ENCODE measurements at regions not wholly inside any gene's neighbourhood (a gene's known extent, or its start where the extent isn't known, plus 50 kb on each side); places are given as distances from the start of the nearest gene placed in this dataset.

DNA sequence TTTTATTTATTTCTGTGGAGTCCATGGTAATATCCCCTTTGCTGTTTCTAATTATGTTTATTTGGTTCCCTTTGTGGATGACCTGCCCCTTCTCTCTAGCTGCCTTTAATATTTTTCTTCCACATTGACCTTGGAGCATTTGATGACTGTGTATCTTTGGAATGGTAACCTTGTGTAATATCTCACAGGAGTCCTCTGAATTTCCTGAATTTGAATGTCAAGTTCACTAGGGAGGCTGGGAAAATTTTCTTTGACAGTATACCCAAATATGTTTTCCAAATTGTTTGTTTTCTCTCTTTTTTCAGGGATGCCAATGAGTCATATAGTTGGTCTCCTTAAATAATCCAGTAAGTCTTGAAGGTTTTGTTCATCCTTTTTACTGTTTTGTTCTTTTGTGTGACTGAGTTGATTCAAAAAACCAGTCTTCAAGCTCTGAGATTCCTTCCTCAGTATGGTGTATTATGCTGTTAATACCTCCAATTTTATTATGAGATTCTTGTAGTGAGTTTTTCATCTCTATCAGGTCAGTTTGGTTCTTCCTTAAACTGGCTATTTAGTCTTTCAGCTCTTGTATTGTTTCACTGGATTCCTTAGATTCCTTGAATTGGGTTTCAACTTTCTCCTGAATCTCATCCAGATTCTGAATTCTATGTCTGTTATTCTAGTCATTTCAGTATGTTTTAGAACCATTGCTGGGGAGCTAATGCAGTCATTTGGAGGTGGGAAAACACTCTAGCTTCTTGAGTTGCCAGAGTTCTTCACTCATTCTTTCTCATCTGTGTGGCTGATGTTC lies 349.0 kb upstream of the TARS1 start:
- Histone ChIP-seq H3K27me3 (ENCODE audit: control insufficient read depth in 4 of 4, insufficient read depth in 4 of 4, low read length in 3 of 4) (no peaks in the 10 kb centered on the region), H3K9ac (ENCODE audit: low read depth in 1 of 2, low read length in 2 of 2) (no peak overlapping the region), H3K4me3 (ENCODE audit: low read depth in 1 of 3, low read length in 3 of 3) (no peak overlapping the region), H3K9me3 (ENCODE audit: control insufficient read depth in 4 of 4, low read length in 3 of 4) (no peaks in the 10 kb centered on the region), H3K36me3 (ENCODE audit: control insufficient read depth in 4 of 4, insufficient read depth in 3 of 4, low read depth in 1 of 4, low read length in 3 of 4) (no peaks in the 10 kb centered on the region), H3K27ac (ENCODE audit: low read depth in 1 of 2, low read length in 2 of 2) (no peak overlapping the region), H3K4me1 (ENCODE audit: control insufficient read depth in 4 of 4, insufficient read depth in 4 of 4, low read length in 3 of 4) (no peaks in the 10 kb centered on the region)
- DNase-seq (ENCODE audit: low spot score) = no peak
- TF ChIP-seq EGR1 (IDR thresholded peaks at IDR 0.05; ENCODE audit: low read depth in 2 of 2) (no peak), SP1 (IDR thresholded peaks at IDR 0.05) (no peak), YY1 (IDR thresholded peaks at IDR 0.05) (no peak), HNF4G (IDR thresholded peaks at IDR 0.05) (no peak), FOXA1 (IDR thresholded peaks at IDR 0.05) (no peak), HNF4A (conservative IDR thresholded peaks at IDR 0.05) (no peak), RXRA (IDR thresholded peaks at IDR 0.05) (no peak), RAD21 (IDR thresholded peaks at IDR 0.05) (no peak), NR2F2 (IDR thresholded peaks at IDR 0.05) (no peak), GABPA (IDR thresholded peaks at IDR 0.05 in 1 of 2, conservative IDR thresholded peaks at IDR 0.05 in 1 of 2) (no peak), JUND (IDR thresholded peaks at IDR 0.05) (no peak), FOXA2 (IDR thresholded peaks at IDR 0.05) (no peak), TAF1 (conservative IDR thresholded peaks at IDR 0.05) (no peak)
- TF ChIP-seq, protein P1, sequence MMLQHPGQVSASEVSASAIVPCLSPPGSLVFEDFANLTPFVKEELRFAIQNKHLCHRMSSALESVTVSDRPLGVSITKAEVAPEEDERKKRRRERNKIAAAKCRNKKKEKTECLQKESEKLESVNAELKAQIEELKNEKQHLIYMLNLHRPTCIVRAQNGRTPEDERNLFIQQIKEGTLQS (IDR thresholded peaks at IDR 0.05) = no peak
- TF ChIP-seq, protein P2, sequence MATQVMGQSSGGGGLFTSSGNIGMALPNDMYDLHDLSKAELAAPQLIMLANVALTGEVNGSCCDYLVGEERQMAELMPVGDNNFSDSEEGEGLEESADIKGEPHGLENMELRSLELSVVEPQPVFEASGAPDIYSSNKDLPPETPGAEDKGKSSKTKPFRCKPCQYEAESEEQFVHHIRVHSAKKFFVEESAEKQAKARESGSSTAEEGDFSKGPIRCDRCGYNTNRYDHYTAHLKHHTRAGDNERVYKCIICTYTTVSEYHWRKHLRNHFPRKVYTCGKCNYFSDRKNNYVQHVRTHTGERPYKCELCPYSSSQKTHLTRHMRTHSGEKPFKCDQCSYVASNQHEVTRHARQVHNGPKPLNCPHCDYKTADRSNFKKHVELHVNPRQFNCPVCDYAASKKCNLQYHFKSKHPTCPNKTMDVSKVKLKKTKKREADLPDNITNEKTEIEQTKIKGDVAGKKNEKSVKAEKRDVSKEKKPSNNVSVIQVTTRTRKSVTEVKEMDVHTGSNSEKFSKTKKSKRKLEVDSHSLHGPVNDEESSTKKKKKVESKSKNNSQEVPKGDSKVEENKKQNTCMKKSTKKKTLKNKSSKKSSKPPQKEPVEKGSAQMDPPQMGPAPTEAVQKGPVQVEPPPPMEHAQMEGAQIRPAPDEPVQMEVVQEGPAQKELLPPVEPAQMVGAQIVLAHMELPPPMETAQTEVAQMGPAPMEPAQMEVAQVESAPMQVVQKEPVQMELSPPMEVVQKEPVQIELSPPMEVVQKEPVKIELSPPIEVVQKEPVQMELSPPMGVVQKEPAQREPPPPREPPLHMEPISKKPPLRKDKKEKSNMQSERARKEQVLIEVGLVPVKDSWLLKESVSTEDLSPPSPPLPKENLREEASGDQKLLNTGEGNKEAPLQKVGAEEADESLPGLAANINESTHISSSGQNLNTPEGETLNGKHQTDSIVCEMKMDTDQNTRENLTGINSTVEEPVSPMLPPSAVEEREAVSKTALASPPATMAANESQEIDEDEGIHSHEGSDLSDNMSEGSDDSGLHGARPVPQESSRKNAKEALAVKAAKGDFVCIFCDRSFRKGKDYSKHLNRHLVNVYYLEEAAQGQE (IDR thresholded peaks at IDR 0.05) = no peak
- TF ChIP-seq, protein P3, sequence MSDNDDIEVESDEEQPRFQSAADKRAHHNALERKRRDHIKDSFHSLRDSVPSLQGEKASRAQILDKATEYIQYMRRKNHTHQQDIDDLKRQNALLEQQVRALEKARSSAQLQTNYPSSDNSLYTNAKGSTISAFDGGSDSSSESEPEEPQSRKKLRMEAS (IDR thresholded peaks at IDR 0.05) = no peak
- TF ChIP-seq, protein P4, sequence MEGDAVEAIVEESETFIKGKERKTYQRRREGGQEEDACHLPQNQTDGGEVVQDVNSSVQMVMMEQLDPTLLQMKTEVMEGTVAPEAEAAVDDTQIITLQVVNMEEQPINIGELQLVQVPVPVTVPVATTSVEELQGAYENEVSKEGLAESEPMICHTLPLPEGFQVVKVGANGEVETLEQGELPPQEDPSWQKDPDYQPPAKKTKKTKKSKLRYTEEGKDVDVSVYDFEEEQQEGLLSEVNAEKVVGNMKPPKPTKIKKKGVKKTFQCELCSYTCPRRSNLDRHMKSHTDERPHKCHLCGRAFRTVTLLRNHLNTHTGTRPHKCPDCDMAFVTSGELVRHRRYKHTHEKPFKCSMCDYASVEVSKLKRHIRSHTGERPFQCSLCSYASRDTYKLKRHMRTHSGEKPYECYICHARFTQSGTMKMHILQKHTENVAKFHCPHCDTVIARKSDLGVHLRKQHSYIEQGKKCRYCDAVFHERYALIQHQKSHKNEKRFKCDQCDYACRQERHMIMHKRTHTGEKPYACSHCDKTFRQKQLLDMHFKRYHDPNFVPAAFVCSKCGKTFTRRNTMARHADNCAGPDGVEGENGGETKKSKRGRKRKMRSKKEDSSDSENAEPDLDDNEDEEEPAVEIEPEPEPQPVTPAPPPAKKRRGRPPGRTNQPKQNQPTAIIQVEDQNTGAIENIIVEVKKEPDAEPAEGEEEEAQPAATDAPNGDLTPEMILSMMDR (IDR thresholded peaks at IDR 0.05; ENCODE audit: low read depth, low read length, missing input control) = no peak
- TF ChIP-seq, protein P5, sequence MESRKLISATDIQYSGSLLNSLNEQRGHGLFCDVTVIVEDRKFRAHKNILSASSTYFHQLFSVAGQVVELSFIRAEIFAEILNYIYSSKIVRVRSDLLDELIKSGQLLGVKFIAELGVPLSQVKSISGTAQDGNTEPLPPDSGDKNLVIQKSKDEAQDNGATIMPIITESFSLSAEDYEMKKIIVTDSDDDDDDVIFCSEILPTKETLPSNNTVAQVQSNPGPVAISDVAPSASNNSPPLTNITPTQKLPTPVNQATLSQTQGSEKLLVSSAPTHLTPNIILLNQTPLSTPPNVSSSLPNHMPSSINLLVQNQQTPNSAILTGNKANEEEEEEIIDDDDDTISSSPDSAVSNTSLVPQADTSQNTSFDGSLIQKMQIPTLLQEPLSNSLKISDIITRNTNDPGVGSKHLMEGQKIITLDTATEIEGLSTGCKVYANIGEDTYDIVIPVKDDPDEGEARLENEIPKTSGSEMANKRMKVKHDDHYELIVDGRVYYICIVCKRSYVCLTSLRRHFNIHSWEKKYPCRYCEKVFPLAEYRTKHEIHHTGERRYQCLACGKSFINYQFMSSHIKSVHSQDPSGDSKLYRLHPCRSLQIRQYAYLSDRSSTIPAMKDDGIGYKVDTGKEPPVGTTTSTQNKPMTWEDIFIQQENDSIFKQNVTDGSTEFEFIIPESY (IDR thresholded peaks at IDR 0.05) = no peak
